ENCODE measurements at regions not wholly inside any gene's neighbourhood (a gene's known extent, or its start where the extent isn't known, plus 50 kb on each side); places are given as distances from the start of the nearest gene placed in this dataset.

DNA sequence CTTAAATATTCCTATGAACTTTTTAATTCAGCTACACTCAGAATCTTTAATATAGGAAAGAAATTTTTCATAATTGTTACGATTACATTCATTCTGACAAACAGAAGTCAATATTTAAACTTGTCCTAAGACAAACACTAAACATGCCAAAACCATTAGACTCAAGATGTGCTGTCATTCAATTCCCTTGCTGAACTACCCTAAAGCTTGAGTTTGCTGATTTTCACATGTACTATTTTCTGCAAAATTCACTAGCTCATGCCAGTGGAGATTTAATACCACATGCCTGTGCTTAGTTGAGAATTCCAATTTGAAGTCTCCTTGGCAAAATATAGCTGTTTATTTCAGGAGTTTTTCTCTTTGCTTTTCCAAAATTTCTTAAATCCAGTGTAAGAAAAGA, 448.0 kb downstream of the COL12A1 start:
- H3K27ac ChIP-seq = no peak overlapping the region
- ChIA-PET CTCF (interaction anchor here (0.7 kb wide), 2 partner anchors 451 to 666 kb away, joined by 3 read pairs; no protein-coding TSS in a partner anchor), POLR2A (ENCODE audit: low non-redundant PET) (no interaction called here)
- no peak for TF ChIP-seq CTCF (conservative IDR thresholded peaks at IDR 0.05; ENCODE audit: low read depth)
- no peak for DNase-seq (ENCODE audit: low spot score)

GRCh38 chr6:74756923-74757322, 448.9 kb downstream of the COL12A1 start:
- ChIA-PET POLR2A (ENCODE audit: low non-redundant PET) (no interaction called here), CTCF (no interaction called here)
- no peak for DNase-seq (ENCODE audit: low spot score)
- TF ChIP-seq CTCF (conservative IDR thresholded peaks at IDR 0.05; ENCODE audit: low read depth) = no peak
- H3K27ac ChIP-seq = no peak overlapping the region

GRCh38 chr6:74755778-74756177, 450.1 kb downstream of the COL12A1 start:
- no peak overlapping the region for H3K27ac ChIP-seq
- CTCF ChIA-PET = no interaction called here
- TF ChIP-seq CTCF (conservative IDR thresholded peaks at IDR 0.05; ENCODE audit: low read depth) = no peak
- DNase-seq (ENCODE audit: low spot score) = no peak
- POLR2A ChIA-PET (ENCODE audit: low non-redundant PET) = no interaction called here

GRCh38 chr6:74755196-74755595, 450.7 kb downstream of the COL12A1 start:
- ChIA-PET POLR2A (ENCODE audit: low non-redundant PET) (no interaction called here), CTCF (no interaction called here)
- TF ChIP-seq CTCF (conservative IDR thresholded peaks at IDR 0.05; ENCODE audit: low read depth) = no peak
- DNase-seq (ENCODE audit: low spot score) = no peak
- no peak overlapping the region for H3K27ac ChIP-seq

GRCh38 chr6:74753883-74754600, 451.8 kb downstream of the COL12A1 start:
- ChIA-PET POLR2A (ENCODE audit: low non-redundant PET) (no interaction called here), CTCF (no interaction called here)
- no peak for DNase-seq (ENCODE audit: low spot score)
- TF ChIP-seq CTCF (conservative IDR thresholded peaks at IDR 0.05; ENCODE audit: low read depth) = no peak
- no peak overlapping the region for H3K27ac ChIP-seq

GRCh38 chr6:74752303-74752702, 453.6 kb downstream of the COL12A1 start:
- POLR2A ChIA-PET (ENCODE audit: low non-redundant PET) = no interaction called here
- no peak for TF ChIP-seq CTCF (conservative IDR thresholded peaks at IDR 0.05; ENCODE audit: low read depth)
- CTCF ChIA-PET = interaction anchor here (0.8 kb wide), 1 partner anchor 234 kb away, joined by 4 read pairs; no protein-coding TSS in a partner anchor

More at GRCh38 chr6:74752303-74752702, 453.6 kb downstream of the COL12A1 start:
- H3K27ac ChIP-seq = no peak overlapping the region
- no peak for DNase-seq (ENCODE audit: low spot score)
